ENCODE measurements at regions not wholly inside any gene's neighbourhood (a gene's known extent, or its start where the extent isn't known, plus 50 kb on each side); places are given as distances from the start of the nearest gene placed in this dataset.

DNA sequence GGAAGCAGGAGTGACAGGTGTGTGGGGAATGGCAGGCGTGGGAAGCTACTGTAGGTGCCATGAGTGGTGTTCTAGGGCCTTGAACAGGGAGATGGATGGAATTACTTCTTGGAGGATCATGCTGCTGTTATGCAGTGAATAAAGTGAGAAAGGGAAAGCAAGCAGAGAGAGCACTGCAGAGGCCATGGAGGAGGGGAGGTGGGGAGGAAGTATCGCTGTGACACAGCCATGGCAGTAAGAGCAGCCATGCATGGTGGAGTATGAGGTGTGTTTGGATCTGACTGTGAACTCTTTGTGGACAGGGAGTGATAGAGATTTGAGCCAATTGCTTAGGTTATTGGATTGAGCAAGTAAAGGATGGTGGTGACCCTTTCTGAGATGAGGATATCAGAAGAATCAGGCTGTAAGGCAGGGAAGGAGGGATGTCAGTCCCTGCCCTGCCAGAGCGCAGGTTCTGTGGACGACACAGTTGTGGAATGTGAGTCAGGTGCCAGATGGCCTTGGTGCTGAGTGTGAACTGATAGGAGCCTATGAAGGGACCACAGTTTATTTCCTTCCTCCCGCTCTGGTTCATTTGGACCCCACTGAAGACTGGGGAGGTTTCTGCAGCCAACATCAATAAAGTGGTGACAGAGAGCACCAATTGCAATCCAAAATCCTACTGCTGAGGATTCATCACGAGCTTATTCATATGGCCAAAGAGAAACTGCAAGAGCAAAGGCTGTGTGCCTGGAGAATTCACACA, 105.5 kb upstream of the TMEM72 start:
- Histone ChIP-seq H4K20me1 (ENCODE audit: insufficient read depth) (no peaks in the 10 kb centered on the region), H3K27me3 (ENCODE audit: insufficient read depth, low read length) (peaks cover 25% of the 10 kb centered on the region), H3K79me2 (ENCODE audit: insufficient read depth, low read length) (no peaks in the 10 kb centered on the region), H3K9me2 (ENCODE audit: insufficient read depth) (no peaks in the 10 kb centered on the region), H2AFZ (ENCODE audit: low read depth, low read length, poor library complexity, severe bottlenecking) (no peak overlapping the region), H3K36me3 (ENCODE audit: control insufficient read depth in 1 of 2, insufficient read depth in 2 of 2, low read length in 2 of 2) (no peaks in the 10 kb centered on the region), H3K4me3 (replicated peaks in 1 of 2; ENCODE audit: low read depth in 1 of 2, low read length in 2 of 2) (no peak overlapping the region), H3K4me2 (ENCODE audit: low read length) (no peak overlapping the region), H3K9ac (ENCODE audit: low read length) (no peak overlapping the region), H3K9me3 (ENCODE audit: control insufficient read depth in 1 of 2, insufficient read depth in 1 of 2, low read depth in 1 of 2, low read length in 2 of 2) (no peaks in the 10 kb centered on the region), H3K27ac (ENCODE audit: low read depth, low read length) (no peak overlapping the region), H3K4me1 (ENCODE audit: control insufficient read depth in 1 of 2, insufficient read depth in 2 of 2, low read length in 2 of 2) (peaks cover 0 to 6% of the 10 kb centered on the region in 2 experiments; a peak in 1 of 4 replicates)
- intact Hi-C loops (cut with micrococcal nuclease): no loop called here
- DNase-seq (ENCODE audit: low read depth, low spot score) (no peak), ATAC-seq (no peak)
- ChIA-PET POLR2A (no interaction called here), RAD21 (ENCODE audit: low non-redundant PET in 1 of 2, low total read pairs in 2 of 2, uncharacterized antibody in 2 of 2, unreplicated experiment in 2 of 2) (no interaction called here), CTCF (no interaction called here)
- BruUV-seq (replicated peaks): no TSS peak
- TF ChIP-seq, protein P1, sequence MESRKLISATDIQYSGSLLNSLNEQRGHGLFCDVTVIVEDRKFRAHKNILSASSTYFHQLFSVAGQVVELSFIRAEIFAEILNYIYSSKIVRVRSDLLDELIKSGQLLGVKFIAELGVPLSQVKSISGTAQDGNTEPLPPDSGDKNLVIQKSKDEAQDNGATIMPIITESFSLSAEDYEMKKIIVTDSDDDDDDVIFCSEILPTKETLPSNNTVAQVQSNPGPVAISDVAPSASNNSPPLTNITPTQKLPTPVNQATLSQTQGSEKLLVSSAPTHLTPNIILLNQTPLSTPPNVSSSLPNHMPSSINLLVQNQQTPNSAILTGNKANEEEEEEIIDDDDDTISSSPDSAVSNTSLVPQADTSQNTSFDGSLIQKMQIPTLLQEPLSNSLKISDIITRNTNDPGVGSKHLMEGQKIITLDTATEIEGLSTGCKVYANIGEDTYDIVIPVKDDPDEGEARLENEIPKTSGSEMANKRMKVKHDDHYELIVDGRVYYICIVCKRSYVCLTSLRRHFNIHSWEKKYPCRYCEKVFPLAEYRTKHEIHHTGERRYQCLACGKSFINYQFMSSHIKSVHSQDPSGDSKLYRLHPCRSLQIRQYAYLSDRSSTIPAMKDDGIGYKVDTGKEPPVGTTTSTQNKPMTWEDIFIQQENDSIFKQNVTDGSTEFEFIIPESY (IDR thresholded peaks at IDR 0.05; ENCODE audit: extremely low read depth, insufficient replicate concordance, low read length): no peak
- TF ChIP-seq ZNF274 (IDR thresholded peaks at IDR 0.05; ENCODE audit: low read depth, low read length): no peak
- TF ChIP-seq SP1 (IDR thresholded peaks at IDR 0.05; ENCODE audit: low read depth): no peak
- no peak for TF ChIP-seq TCF7L2 (IDR thresholded peaks at IDR 0.05; ENCODE audit: borderline replicate concordance, extremely low read depth, insufficient read depth, insufficient read length)
- TF ChIP-seq CBX3 (IDR thresholded peaks at IDR 0.05; ENCODE audit: low read depth): no peak
- no peak for TF ChIP-seq ZFX (IDR thresholded peaks at IDR 0.05)
- no peak for TF ChIP-seq EZH2phosphoT487 (IDR thresholded peaks at IDR 0.05; ENCODE audit: borderline replicate concordance)
- TF ChIP-seq, protein P2, sequence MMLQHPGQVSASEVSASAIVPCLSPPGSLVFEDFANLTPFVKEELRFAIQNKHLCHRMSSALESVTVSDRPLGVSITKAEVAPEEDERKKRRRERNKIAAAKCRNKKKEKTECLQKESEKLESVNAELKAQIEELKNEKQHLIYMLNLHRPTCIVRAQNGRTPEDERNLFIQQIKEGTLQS (IDR thresholded peaks at IDR 0.05): no peak
- TF ChIP-seq POLR2AphosphoS5 (IDR thresholded peaks at IDR 0.05; ENCODE audit: low read depth, low read length): no peak
- TF ChIP-seq JUND (IDR thresholded peaks at IDR 0.05): no peak
- no peak for TF ChIP-seq EGR1 (IDR thresholded peaks at IDR 0.05; ENCODE audit: low read depth)
- no peak for TF ChIP-seq FOSL1 (IDR thresholded peaks at IDR 0.05; ENCODE audit: low read depth)
- TF ChIP-seq EZH2 (IDR thresholded peaks at IDR 0.05): no peak

All from HCT116 (cell line).